ENCODE measurements at regions not wholly inside any gene's neighbourhood (a gene's known extent, or its start where the extent isn't known, plus 50 kb on each side); places are given as distances from the start of the nearest gene placed in this dataset.

DNA sequence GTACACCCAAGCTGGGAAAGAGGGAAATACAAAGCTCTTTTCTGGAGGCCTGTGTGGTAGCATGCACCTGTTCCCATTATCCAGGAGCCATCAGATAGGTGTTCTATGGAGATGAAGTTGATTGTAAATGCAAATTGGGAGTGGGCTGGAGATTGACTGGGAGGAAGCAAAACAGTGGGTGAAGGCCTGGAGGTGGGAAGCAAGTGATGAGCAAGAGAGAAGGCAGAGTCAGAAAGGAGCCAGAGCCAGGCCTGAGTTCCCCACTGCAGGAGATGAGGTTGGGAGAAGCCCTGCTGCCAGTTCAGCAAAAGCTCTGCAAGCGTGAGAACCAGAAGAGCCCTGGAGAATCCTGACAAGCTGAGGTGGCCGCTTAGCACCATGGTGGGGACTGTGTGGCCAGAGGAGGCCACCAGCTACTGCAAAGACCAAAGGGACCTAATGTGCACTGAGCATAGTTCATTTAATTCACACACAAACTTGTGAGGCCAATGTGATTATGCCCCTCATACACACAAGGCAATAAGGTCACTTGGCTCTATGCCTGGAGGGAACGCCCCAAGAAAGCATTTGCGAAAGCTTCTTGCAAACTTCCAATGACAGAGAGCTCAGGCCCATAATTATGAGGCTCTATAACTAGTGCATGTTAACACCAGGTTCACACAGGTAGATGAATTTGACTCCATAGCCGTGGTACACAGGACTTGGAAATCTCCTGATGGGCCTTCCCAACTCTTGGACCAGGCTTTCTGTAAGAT is 73.0 kb upstream of the GRIK3 start:
- TF ChIP-seq, protein P1, sequence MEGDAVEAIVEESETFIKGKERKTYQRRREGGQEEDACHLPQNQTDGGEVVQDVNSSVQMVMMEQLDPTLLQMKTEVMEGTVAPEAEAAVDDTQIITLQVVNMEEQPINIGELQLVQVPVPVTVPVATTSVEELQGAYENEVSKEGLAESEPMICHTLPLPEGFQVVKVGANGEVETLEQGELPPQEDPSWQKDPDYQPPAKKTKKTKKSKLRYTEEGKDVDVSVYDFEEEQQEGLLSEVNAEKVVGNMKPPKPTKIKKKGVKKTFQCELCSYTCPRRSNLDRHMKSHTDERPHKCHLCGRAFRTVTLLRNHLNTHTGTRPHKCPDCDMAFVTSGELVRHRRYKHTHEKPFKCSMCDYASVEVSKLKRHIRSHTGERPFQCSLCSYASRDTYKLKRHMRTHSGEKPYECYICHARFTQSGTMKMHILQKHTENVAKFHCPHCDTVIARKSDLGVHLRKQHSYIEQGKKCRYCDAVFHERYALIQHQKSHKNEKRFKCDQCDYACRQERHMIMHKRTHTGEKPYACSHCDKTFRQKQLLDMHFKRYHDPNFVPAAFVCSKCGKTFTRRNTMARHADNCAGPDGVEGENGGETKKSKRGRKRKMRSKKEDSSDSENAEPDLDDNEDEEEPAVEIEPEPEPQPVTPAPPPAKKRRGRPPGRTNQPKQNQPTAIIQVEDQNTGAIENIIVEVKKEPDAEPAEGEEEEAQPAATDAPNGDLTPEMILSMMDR (IDR thresholded peaks at IDR 0.05): no peak
- no peak for TF ChIP-seq EZH2 (IDR thresholded peaks at IDR 0.05; ENCODE audit: borderline replicate concordance, insufficient read depth, low read depth, low read length, poor library complexity, severe bottlenecking)
